ENCODE measurements at regions not wholly inside any gene's neighbourhood (a gene's known extent, or its start where the extent isn't known, plus 50 kb on each side); places are given as distances from the start of the nearest gene placed in this dataset.

- TF ChIP-seq ZBTB34 (CRISPR knock-in tag; IDR thresholded peaks at IDR 0.05) (no peak), ZKSCAN5 (CRISPR knock-in tag; IDR thresholded peaks at IDR 0.05) (no peak), EP300 (IDR thresholded peaks at IDR 0.05; ENCODE audit: low read depth in 2 of 2, low read length in 2 of 2) (no peak), EP300 (CRISPR knock-in tag; IDR thresholded peaks at IDR 0.05; ENCODE audit: borderline replicate concordance) (no peak), TCF7L2 (IDR thresholded peaks at IDR 0.05; ENCODE audit: low read depth, low read length) (no peak), KDM1A (CRISPR knock-in tag; IDR thresholded peaks at IDR 0.05) (no peak), RNF2 (conservative IDR thresholded peaks at IDR 0.05; ENCODE audit: low read depth) (no peak), POLR2A (IDR thresholded peaks at IDR 0.05; ENCODE audit: insufficient read depth in 1 of 2, low read depth in 2 of 2, low read length in 2 of 2) (no peak), REPIN1 (CRISPR knock-in tag; IDR thresholded peaks at IDR 0.05; ENCODE audit: borderline replicate concordance, low read depth) (no peak), NFE2L1 (CRISPR knock-in tag; IDR thresholded peaks at IDR 0.05; ENCODE audit: borderline replicate concordance) (no peak)
Observed at GRCh38 chr6:121884620-121885019, 449.2 kb downstream of the GJA1 start.
